WTC11 (cell line): ENCODE measurements at regions not wholly inside any gene's neighbourhood (a gene's known extent, or its start where the extent isn't known, plus 50 kb on each side); places are given as distances from the start of the nearest gene placed in this dataset.

Source experiments
- ATAC-seq: fragments of 200-7000 bp; cut with Tn5 transposase; 2 replicates; pipeline ENCODE4 v1.10.0; 2021; ENCODE audit warnings: mild to moderate bottlenecking, moderate library complexity
- CTCF ChIA-PET: fragments of 300-600 bp; sonication (Branson Sonifier 250); formaldehyde crosslinking; loops from one replicate; lab custom pipeline; 2021; ENCODE audit warnings: antibody characterized with exemption; lab: Charles Lee
- POLR2A ChIA-PET: fragments of 350-600 bp; sonication (Branson Sonifier 250); formaldehyde crosslinking; loops from one replicate; lab custom pipeline; 2021; ENCODE audit warnings: antibody characterized with exemption; lab: Charles Lee
- DNase-seq: peaks from one replicate; pipeline ENCODE4 v3.0.0; 2021; ENCODE audit warnings: low spot score
- H3K27ac Mint-ChIP-seq: 2 replicates; pipeline ENCODE4 v1.8.0; 2021; ENCODE audit warnings: mixed read lengths
- H3K27me3 Mint-ChIP-seq: 2 replicates; pipeline ENCODE4 v1.8.0; 2021; ENCODE audit warnings: low read depth, mild to moderate bottlenecking, moderate library complexity, mixed read lengths
- H3K36me3 Mint-ChIP-seq: 2 replicates; pipeline ENCODE4 v1.8.0; 2021; ENCODE audit warnings: mixed read lengths
- H3K4me1 Mint-ChIP-seq: 2 replicates; pipeline ENCODE4 v1.8.0; 2022; ENCODE audit warnings: mixed read lengths
- H3K4me3 Mint-ChIP-seq: 2 replicates; pipeline ENCODE4 v1.8.0; 2021; ENCODE audit warnings: mild to moderate bottlenecking, moderate library complexity, mixed read lengths
- H3K9me3 Mint-ChIP-seq: 2 replicates; pipeline ENCODE4 v1.8.0; 2021; ENCODE audit warnings: mixed read lengths
- ATF3 ChIP-seq: sonication (generic); formaldehyde crosslinking; conservative IDR thresholded peaks from 2 replicates; pipeline ENCODE4 v1.8.1; 2022; ENCODE audit warnings: mild to moderate bottlenecking, missing genetic modification reagents
- CREB1 ChIP-seq: sonication (generic); formaldehyde crosslinking; IDR thresholded peaks from 2 replicates; pipeline ENCODE4 v1.8.0; 2023; ENCODE audit warnings: mild to moderate bottlenecking, missing genetic modification reagents
- ERG ChIP-seq: fragments of 250-450 bp; sonication (Bioruptor Pico); IDR thresholded peaks from 2 replicates; pipeline ENCODE4 v1.8.0; 2021; ENCODE audit warnings: mild to moderate bottlenecking
- FOXP4 ChIP-seq: sonication (generic); formaldehyde crosslinking; IDR thresholded peaks from 2 replicates; pipeline ENCODE4 v1.8.0; 2022; ENCODE audit warnings: mild to moderate bottlenecking, missing genetic modification reagents
- GTF2I ChIP-seq: fragments of 250-450 bp; sonication (Bioruptor Pico); conservative IDR thresholded peaks from 2 replicates; pipeline ENCODE4 v1.4.0; 2021; ENCODE audit warnings: mild to moderate bottlenecking
- IRF1 ChIP-seq: sonication (generic); formaldehyde crosslinking; IDR thresholded peaks from 2 replicates; pipeline ENCODE4 v1.8.0; 2023; ENCODE audit warnings: missing genetic modification reagents
- IRF2 ChIP-seq: sonication (generic); formaldehyde crosslinking; IDR thresholded peaks from 2 replicates; pipeline ENCODE4 v1.8.0; 2022; ENCODE audit warnings: low read depth, missing genetic modification reagents, borderline replicate concordance
- MXD4 ChIP-seq: fragments of 250-450 bp; sonication (Bioruptor Pico); IDR thresholded peaks from 2 replicates; pipeline ENCODE4 v1.8.0; 2021; ENCODE audit warnings: mild to moderate bottlenecking, moderate library complexity, borderline replicate concordance
- NFYB ChIP-seq: sonication (generic); formaldehyde crosslinking; conservative IDR thresholded peaks from 2 replicates; pipeline ENCODE4 v1.8.0; 2022; ENCODE audit warnings: low read depth, missing genetic modification reagents
- NR2C2 ChIP-seq: sonication (generic); formaldehyde crosslinking; IDR thresholded peaks from 2 replicates; pipeline ENCODE4 v1.8.0; 2022; ENCODE audit warnings: mild to moderate bottlenecking, missing genetic modification reagents
- PREB ChIP-seq: sonication (generic); formaldehyde crosslinking; IDR thresholded peaks from 2 replicates; pipeline ENCODE4 v1.8.1; 2022; ENCODE audit warnings: mild to moderate bottlenecking, missing genetic modification reagents, moderate library complexity, borderline replicate concordance
- SMAD3 ChIP-seq: sonication (generic); formaldehyde crosslinking; IDR thresholded peaks from 2 replicates; pipeline ENCODE4 v1.8.0; 2022; ENCODE audit warnings: missing genetic modification reagents, mild to moderate bottlenecking, borderline replicate concordance
- SMAD4 ChIP-seq: sonication (generic); formaldehyde crosslinking; IDR thresholded peaks from 2 replicates; pipeline ENCODE4 v1.8.0; 2022; ENCODE audit warnings: mild to moderate bottlenecking, missing genetic modification reagents
- SOX15 ChIP-seq: fragments of 250-450 bp; sonication (Bioruptor Pico); IDR thresholded peaks from 2 replicates; pipeline ENCODE4 v1.9.0; 2021; ENCODE audit warnings: mild to moderate bottlenecking
- TCF7 ChIP-seq: sonication (generic); formaldehyde crosslinking; IDR thresholded peaks from 2 replicates; pipeline ENCODE4 v1.8.0; 2022; ENCODE audit warnings: mild to moderate bottlenecking, low read depth, missing genetic modification reagents, moderate library complexity
- TP53 ChIP-seq: sonication (generic); formaldehyde crosslinking; IDR thresholded peaks from 2 replicates; pipeline ENCODE4 v1.8.1; 2023; ENCODE audit warnings: mild to moderate bottlenecking, missing genetic modification reagents
- ZBTB21 ChIP-seq: sonication (generic); formaldehyde crosslinking; IDR thresholded peaks from 2 replicates; pipeline ENCODE4 v1.8.1; 2023; ENCODE audit warnings: mild to moderate bottlenecking, missing genetic modification reagents, borderline replicate concordance
- ZNF317 ChIP-seq: sonication (generic); formaldehyde crosslinking; IDR thresholded peaks from 2 replicates; pipeline ENCODE4 v1.8.1; 2023; ENCODE audit warnings: low read depth, mild to moderate bottlenecking, moderate library complexity, missing genetic modification reagents, borderline replicate concordance
- ZNF416 ChIP-seq: fragments of 250-450 bp; sonication (Bioruptor Pico); IDR thresholded peaks from 2 replicates; pipeline ENCODE4 v1.9.0; 2021; ENCODE audit warnings: mild to moderate bottlenecking, inconsistent platforms
- TF ChIP-seq, protein P1 (sequence below): sonication (generic); formaldehyde crosslinking; IDR thresholded peaks from 2 replicates; pipeline ENCODE4 v1.8.0; 2022; ENCODE audit warnings: mild to moderate bottlenecking, missing genetic modification reagents
- TF ChIP-seq, protein P2 (sequence below): fragments of 250-450 bp; sonication (Bioruptor Pico); IDR thresholded peaks from 2 replicates; pipeline ENCODE4 v1.9.0; 2021; ENCODE audit warnings: moderate library complexity, mild to moderate bottlenecking, inconsistent platforms, borderline replicate concordance
- TF ChIP-seq, protein P3 (sequence below): sonication (generic); formaldehyde crosslinking; IDR thresholded peaks from 2 replicates; pipeline ENCODE4 v1.8.0; 2022; ENCODE audit warnings: mild to moderate bottlenecking, missing genetic modification reagents

DNA sequence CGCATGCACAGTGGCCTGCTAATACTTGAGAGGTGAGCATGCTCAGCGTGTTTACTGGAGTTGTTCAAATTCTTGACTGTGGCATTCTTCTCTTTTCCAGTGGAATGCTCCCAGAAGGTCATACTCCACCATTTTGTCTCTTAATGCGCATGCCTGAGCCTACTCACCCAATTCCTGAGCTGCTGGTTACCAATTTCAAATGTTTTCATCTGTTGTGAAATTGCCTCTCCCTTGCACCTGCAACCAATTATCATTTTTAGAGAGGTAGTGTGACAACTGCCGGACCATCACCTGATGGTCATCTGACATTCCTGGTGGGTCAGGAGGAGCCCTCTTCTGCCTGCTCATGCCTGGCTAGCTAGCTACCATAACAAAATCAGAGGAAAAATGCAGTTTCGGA, 82.2 kb upstream of the LIFR start (continued):
- TF ChIP-seq FOXP4 (CRISPR knock-in tag) = no peak

DNA sequence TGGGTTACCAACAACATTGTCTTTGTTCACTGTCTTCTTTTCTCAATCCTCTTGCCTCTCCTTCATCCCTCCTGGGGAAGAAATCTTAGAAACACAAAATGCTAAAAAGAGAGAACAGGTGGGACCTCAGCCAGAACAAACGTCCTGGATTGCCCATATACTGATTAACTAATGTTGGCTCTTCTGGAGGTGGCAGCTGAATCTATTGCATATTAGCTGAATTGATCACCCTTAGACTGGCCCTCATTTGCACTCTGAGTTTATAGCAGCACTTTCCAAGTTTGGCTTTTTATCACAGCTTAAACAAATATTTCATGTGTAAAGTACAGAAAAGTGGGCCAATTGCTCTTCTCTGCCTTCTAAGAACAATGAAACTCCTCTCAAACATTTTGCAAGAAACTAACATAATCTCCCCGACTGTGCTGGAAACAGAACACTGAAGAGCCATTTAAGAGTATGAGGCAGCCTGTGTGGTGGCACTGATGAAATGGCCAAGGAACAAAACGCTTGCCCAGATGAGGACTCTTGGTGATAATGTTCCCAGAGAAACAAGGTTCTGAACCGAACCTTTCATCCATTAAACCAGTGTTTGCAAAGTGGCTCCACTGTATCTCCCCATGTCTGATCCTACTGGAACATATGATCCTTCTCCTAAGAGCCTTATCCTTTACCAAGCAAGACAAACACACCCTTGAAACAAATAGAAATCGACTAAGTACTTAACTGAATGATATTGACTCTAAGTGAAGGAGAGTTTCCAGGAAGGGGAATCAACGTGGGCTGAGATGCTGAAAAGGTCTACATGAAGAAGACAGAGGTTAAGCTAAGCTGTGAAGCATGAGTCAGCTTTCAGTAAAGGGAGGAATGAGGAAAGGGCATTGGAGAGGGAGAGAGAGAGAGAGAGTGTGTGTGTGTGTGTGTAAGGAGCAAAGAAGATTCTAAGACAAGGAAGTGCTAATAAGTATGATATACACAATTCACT, 83.2 kb upstream of the LIFR start:
- DNase-seq = no peak
- no peak for ATAC-seq
- H3K4me1 Mint-ChIP-seq = peaks cover 8% of the 10 kb centered on the region; the same call in 1 of the 2 replicates
- CTCF ChIA-PET = no interaction called here
- TF ChIP-seq PREB (CRISPR knock-in tag) = no peak
- TF ChIP-seq, protein P1, sequence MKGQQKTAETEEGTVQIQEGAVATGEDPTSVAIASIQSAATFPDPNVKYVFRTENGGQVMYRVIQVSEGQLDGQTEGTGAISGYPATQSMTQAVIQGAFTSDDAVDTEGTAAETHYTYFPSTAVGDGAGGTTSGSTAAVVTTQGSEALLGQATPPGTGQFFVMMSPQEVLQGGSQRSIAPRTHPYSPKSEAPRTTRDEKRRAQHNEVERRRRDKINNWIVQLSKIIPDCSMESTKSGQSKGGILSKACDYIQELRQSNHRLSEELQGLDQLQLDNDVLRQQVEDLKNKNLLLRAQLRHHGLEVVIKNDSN (CRISPR knock-in tag) = no peak
- TF ChIP-seq IRF1 (CRISPR knock-in tag) = no peak
- TF ChIP-seq TCF7 (CRISPR knock-in tag) = no peak
- no peak for TF ChIP-seq SOX15 (CRISPR knock-in tag)
- no peak for TF ChIP-seq ERG (CRISPR knock-in tag)
- no peak for TF ChIP-seq GTF2I
- TF ChIP-seq SMAD4 (CRISPR knock-in tag) = no peak
- TF ChIP-seq ZNF416 (CRISPR knock-in tag) = no peak
- TF ChIP-seq SMAD3 (CRISPR knock-in tag) = no peak
- TF ChIP-seq CREB1 (CRISPR knock-in tag) = no peak
- TF ChIP-seq, all 79 proteins: peak for 0
- no peaks in the 10 kb centered on the region; the same call in 1 of the 2 replicates for H3K27me3 Mint-ChIP-seq
- POLR2A ChIA-PET = no interaction called here
- H3K9me3 Mint-ChIP-seq = peaks cover 16% of the 10 kb centered on the region
- H3K36me3 Mint-ChIP-seq = no peaks in the 10 kb centered on the region
- H3K27ac Mint-ChIP-seq = no peak overlapping the region
- H3K4me3 Mint-ChIP-seq = no peak overlapping the region

DNA sequence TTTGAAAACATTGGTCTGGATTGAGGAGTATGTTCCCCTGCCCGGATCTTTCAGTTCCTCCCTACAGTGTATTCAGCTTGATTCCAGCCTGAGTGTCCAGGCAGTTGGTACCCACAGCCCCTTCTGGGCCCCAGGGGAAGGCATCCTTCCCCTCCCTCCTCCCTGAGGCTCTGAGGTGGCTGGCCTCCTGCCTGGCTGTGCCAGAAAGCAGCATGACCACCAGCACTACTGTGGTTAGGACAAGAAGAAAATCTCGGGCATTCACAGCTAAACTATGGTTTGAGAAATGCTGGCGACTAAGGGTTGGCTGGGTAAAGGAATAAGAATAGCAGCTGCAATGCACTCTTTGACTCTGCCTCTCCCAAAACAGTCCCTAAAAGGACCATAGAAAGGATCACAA, 84.6 kb upstream of the LIFR start:
- no peaks in the 10 kb centered on the region for H3K36me3 Mint-ChIP-seq
- DNase-seq (no peak), ATAC-seq (no peak)
- peaks cover 17% of the 10 kb centered on the region for H3K9me3 Mint-ChIP-seq
- H3K27me3 Mint-ChIP-seq = no peaks in the 10 kb centered on the region; the same call in 1 of the 2 replicates
- POLR2A ChIA-PET = no interaction called here
- no peak overlapping the region for H3K4me3 Mint-ChIP-seq
- no peak overlapping the region for H3K27ac Mint-ChIP-seq
- peaks cover 8% of the 10 kb centered on the region; the same call in 1 of the 2 replicates for H3K4me1 Mint-ChIP-seq
- CTCF ChIA-PET = no interaction called here
- TF ChIP-seq IRF2 (CRISPR knock-in tag) (no peak), TP53 (no peak), ZNF416 (CRISPR knock-in tag) (no peak), NFYB (CRISPR knock-in tag) (no peak), ERG (CRISPR knock-in tag) (no peak), NR2C2 (CRISPR knock-in tag) (no peak), ZNF317 (no peak), ZBTB21 (CRISPR knock-in tag) (no peak), PREB (CRISPR knock-in tag) (no peak), MXD4 (no peak), ATF3 (CRISPR knock-in tag) (no peak)
- TF ChIP-seq, protein P2, sequence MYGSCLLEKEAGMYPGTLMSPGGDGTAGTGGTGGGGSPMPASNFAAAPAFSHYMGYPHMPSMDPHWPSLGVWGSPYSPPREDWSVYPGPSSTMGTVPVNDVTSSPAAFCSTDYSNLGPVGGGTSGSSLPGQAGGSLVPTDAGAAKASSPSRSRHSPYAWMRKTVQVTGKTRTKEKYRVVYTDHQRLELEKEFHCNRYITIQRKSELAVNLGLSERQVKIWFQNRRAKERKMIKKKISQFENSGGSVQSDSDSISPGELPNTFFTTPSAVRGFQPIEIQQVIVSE (CRISPR knock-in tag) = no peak
- TF ChIP-seq, protein P3, sequence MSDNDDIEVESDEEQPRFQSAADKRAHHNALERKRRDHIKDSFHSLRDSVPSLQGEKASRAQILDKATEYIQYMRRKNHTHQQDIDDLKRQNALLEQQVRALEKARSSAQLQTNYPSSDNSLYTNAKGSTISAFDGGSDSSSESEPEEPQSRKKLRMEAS = no peak
